HEK293 (cell line): ENCODE measurements at regions not wholly inside any gene's neighbourhood (a gene's known extent, or its start where the extent isn't known, plus 50 kb on each side); places are given as distances from the start of the nearest gene placed in this dataset.

Source experiments
- CTCF ChIA-PET: fragments of 350-600 bp; formaldehyde crosslinking; extraction: SDS; loops from one replicate; lab custom pipeline; 2021; ENCODE audit warnings: antibody characterized with exemption; lab: Yijun Ruan, JAX
- POLR2A ChIA-PET: fragments of 300-600 bp; formaldehyde crosslinking; extraction: SDS; loops from one replicate; lab custom pipeline; 2020; ENCODE audit warnings: antibody characterized with exemption, inconsistent platforms; lab: Yijun Ruan, JAX
- H3K27ac ChIP-seq: fragments of 200-500 bp; sonication (Bioruptor generic); 2 replicates; pipeline ENCODE4 v1.5.1; 2014; ENCODE audit warnings: low read depth, low read length, control low read depth, inconsistent platforms; ENCODE audit errors: extremely low read depth
- H3K36me3 ChIP-seq, 2 experiments: fragments of 200-500 bp in 1 of 2; sonication (Bioruptor generic) in 1 of 2; 1 replicate in 1 of 2; 2 replicates in 1 of 2; pipeline ENCODE4 v1.5.1; 2014 to 2017; ENCODE audit warnings: inconsistent platforms in 2 of 2, low read length in 2 of 2; ENCODE audit not compliant: control insufficient read depth in 2 of 2, insufficient read depth in 1 of 2
- H3K4me1 ChIP-seq: fragments of 200-500 bp; sonication (Bioruptor generic); 2 replicates; pipeline ENCODE4 v1.5.1; 2014; ENCODE audit warnings: mild to moderate bottlenecking, low read length, inconsistent platforms; ENCODE audit not compliant: control insufficient read depth, insufficient read depth
- H3K4me3 ChIP-seq: 2 replicates; pipeline ENCODE4 v1.5.1; 2011; ENCODE audit warnings: low read depth, mild to moderate bottlenecking, control low read depth, low read length, moderate library complexity
- H3K9me3 ChIP-seq: fragments of 200-500 bp; sonication (Bioruptor generic); 2 replicates; pipeline ENCODE4 v1.5.1; 2014; ENCODE audit warnings: low read depth, low read length, inconsistent platforms; ENCODE audit not compliant: control insufficient read depth, insufficient read depth
- ATF2 ChIP-seq: fragments of 450-650 bp; formaldehyde crosslinking; IDR thresholded peaks from 2 replicates; pipeline ENCODE4 v1.5.1; 2016; ENCODE audit warnings: missing biosample characterization, missing genetic modification characterization, low read depth
- PRDM10 ChIP-seq: fragments of 450-650 bp; formaldehyde crosslinking; IDR thresholded peaks from 2 replicates; pipeline ENCODE4 v1.5.1; 2016; ENCODE audit warnings: missing biosample characterization, missing genetic modification characterization
- TRIM28 ChIP-seq: IDR thresholded peaks from 2 replicates; pipeline ENCODE4 v1.6.1; 2011; ENCODE audit warnings: low read length, control low read depth, borderline replicate concordance
- WT1 ChIP-seq: fragments of 450-650 bp; formaldehyde crosslinking; IDR thresholded peaks from 2 replicates; pipeline ENCODE4 v1.5.1; 2016; ENCODE audit warnings: missing biosample characterization, missing genetic modification characterization
- ZBTB20 ChIP-seq: fragments of 450-650 bp; formaldehyde crosslinking; IDR thresholded peaks from 2 replicates; pipeline ENCODE4 v1.5.1; 2016; ENCODE audit warnings: missing biosample characterization, missing genetic modification characterization
- ZBTB21 ChIP-seq: fragments of 450-650 bp; formaldehyde crosslinking; IDR thresholded peaks from 2 replicates; pipeline ENCODE4 v1.5.1; 2017; ENCODE audit warnings: missing biosample characterization, missing genetic modification characterization
- ZNF121 ChIP-seq: fragments of 450-650 bp; formaldehyde crosslinking; IDR thresholded peaks from 2 replicates; pipeline ENCODE4 v1.5.1; 2016; ENCODE audit warnings: missing biosample characterization, missing genetic modification characterization
- ZNF133 ChIP-seq: fragments of 450-650 bp; formaldehyde crosslinking; IDR thresholded peaks from 2 replicates; pipeline ENCODE4 v1.5.1; 2016; ENCODE audit warnings: missing biosample characterization, missing genetic modification characterization
- ZNF138 ChIP-seq: fragments of 450-650 bp; formaldehyde crosslinking; IDR thresholded peaks from 2 replicates; pipeline ENCODE4 v1.5.1; 2016; ENCODE audit warnings: missing biosample characterization, missing genetic modification characterization, borderline replicate concordance
- ZNF2 ChIP-seq: fragments of 450-650 bp; formaldehyde crosslinking; IDR thresholded peaks from 2 replicates; pipeline ENCODE4 v1.5.1; 2016; ENCODE audit warnings: missing biosample characterization, missing genetic modification characterization
- ZNF274 ChIP-seq, 2 experiments: fragments of 200-500 bp in 1 of 2; fragments of 450-650 bp in 1 of 2; sonication (Bioruptor generic) in 1 of 2; formaldehyde crosslinking in 1 of 2; IDR thresholded peaks; 2 replicates each; pipeline versions ENCODE4 v1.5.1 to v1.6.1; 2014 to 2016; ENCODE audit warnings: borderline replicate concordance in 1 of 2, inconsistent platforms in 1 of 2, low read length in 1 of 2, missing biosample characterization in 1 of 2, missing genetic modification characterization in 1 of 2
- ZNF292 ChIP-seq: fragments of 450-650 bp; formaldehyde crosslinking; IDR thresholded peaks from 2 replicates; pipeline ENCODE4 v1.5.1; 2016; ENCODE audit warnings: low read depth, missing biosample characterization, missing genetic modification characterization, borderline replicate concordance
- ZNF37A ChIP-seq: fragments of 450-650 bp; IDR thresholded peaks from 2 replicates; pipeline ENCODE4 v1.5.1; 2018; ENCODE audit warnings: missing biosample characterization, missing genetic modification characterization
- ZNF514 ChIP-seq: fragments of 450-650 bp; formaldehyde crosslinking; IDR thresholded peaks from 2 replicates; pipeline ENCODE4 v1.5.1; 2016; ENCODE audit warnings: missing biosample characterization, missing genetic modification characterization
- ZNF530 ChIP-seq: fragments of 450-650 bp; formaldehyde crosslinking; IDR thresholded peaks from 2 replicates; pipeline ENCODE4 v1.5.1; 2016; ENCODE audit warnings: low read depth, missing biosample characterization, missing genetic modification characterization
- ZNF548 ChIP-seq: fragments of 450-650 bp; formaldehyde crosslinking; IDR thresholded peaks from 2 replicates; pipeline ENCODE4 v1.5.1; 2016; ENCODE audit warnings: missing biosample characterization, missing genetic modification characterization
- ZNF585B ChIP-seq: fragments of 450-650 bp; formaldehyde crosslinking; IDR thresholded peaks from 2 replicates; pipeline ENCODE4 v1.5.1; 2016; ENCODE audit warnings: missing biosample characterization, missing genetic modification characterization
- ZNF621 ChIP-seq: fragments of 450-650 bp; formaldehyde crosslinking; IDR thresholded peaks from 2 replicates; pipeline ENCODE4 v1.5.1; 2017; ENCODE audit warnings: missing biosample characterization, missing genetic modification characterization
- ZNF747 ChIP-seq: fragments of 450-650 bp; formaldehyde crosslinking; IDR thresholded peaks from 2 replicates; pipeline ENCODE4 v1.5.1; 2016; ENCODE audit warnings: missing biosample characterization, missing genetic modification characterization
- ZSCAN5A ChIP-seq: fragments of 450-650 bp; formaldehyde crosslinking; IDR thresholded peaks from 2 replicates; pipeline ENCODE4 v1.5.1; 2016; ENCODE audit warnings: missing biosample characterization, missing genetic modification characterization

- POLR2A ChIA-PET: no interaction called here
- TF ChIP-seq ZNF37A (tag by site-specific recombination) (no peak), ATF2 (no peak), PRDM10 (tag by site-specific recombination) (no peak), TRIM28 (no peak), ZNF274 (IDR thresholded peaks at IDR 0.05; ENCODE audit: low read length) (no peak), ZNF274 (tag by site-specific recombination; IDR thresholded peaks at IDR 0.05; ENCODE audit: borderline replicate concordance) (no peak), ZNF548 (tag by site-specific recombination) (no peak), ZNF292 (tag by site-specific recombination) (no peak), ZNF2 (tag by site-specific recombination) (no peak)
- no peak overlapping the region for H3K27ac ChIP-seq
- H3K4me3 ChIP-seq: no peak overlapping the region
- no peaks in the 10 kb centered on the region for H3K4me1 ChIP-seq
- H3K36me3 ChIP-seq: no peaks in the 10 kb centered on the region
- CTCF ChIA-PET: interaction anchor here (0.6 kb wide), 1 partner anchor 1678 kb away, joined by 4 read pairs; no protein-coding TSS in a partner anchor
- H3K9me3 ChIP-seq: no peaks in the 10 kb centered on the region
Measured at GRCh38 chr6:100203400-100203799, 209.4 kb upstream of the MCHR2 start.

- Histone ChIP-seq H3K4me3 (no peak overlapping the region), H3K4me1 (no peaks in the 10 kb centered on the region), H3K27ac (no peak overlapping the region)
- POLR2A ChIA-PET: no interaction called here
- TF ChIP-seq ZNF121 (no peak), ZNF621 (tag by site-specific recombination) (no peak), ZNF530 (no peak), ZSCAN5A (tag by site-specific recombination) (no peak), ZNF514 (tag by site-specific recombination) (no peak), ZBTB20 (tag by site-specific recombination) (no peak), ZNF585B (no peak), ZBTB21 (no peak), ZNF747 (tag by site-specific recombination) (no peak), WT1 (tag by site-specific recombination) (no peak), ZNF133 (tag by site-specific recombination) (no peak), ZNF138 (tag by site-specific recombination) (no peak)
- TF ChIP-seq, all 188 proteins: peak for 0
- H3K9me3 ChIP-seq: no peaks in the 10 kb centered on the region
- no peaks in the 10 kb centered on the region for H3K36me3 ChIP-seq
- CTCF ChIA-PET: interaction anchor here (0.6 kb wide), 2 partner anchors 61 to 1679 kb away, joined by 4 read pairs; no protein-coding TSS in a partner anchor
Measured at GRCh38 chr6:100202417-100203194, 208.6 kb upstream of the MCHR2 start.
